GM21360 (cell line): ENCODE measurements at regions not wholly inside any gene's neighbourhood (a gene's known extent, or its start where the extent isn't known, plus 50 kb on each side); places are given as distances from the start of the nearest gene placed in this dataset.

Experiments
- ATAC-seq: cut with Tn5 transposase; IDR thresholded peaks from one replicate; pipeline ENCODE4 v1.9.1; 2021; ENCODE audit warnings: mild to moderate bottlenecking, moderate library complexity; ENCODE audit not compliant: unreplicated experiment

DNA sequence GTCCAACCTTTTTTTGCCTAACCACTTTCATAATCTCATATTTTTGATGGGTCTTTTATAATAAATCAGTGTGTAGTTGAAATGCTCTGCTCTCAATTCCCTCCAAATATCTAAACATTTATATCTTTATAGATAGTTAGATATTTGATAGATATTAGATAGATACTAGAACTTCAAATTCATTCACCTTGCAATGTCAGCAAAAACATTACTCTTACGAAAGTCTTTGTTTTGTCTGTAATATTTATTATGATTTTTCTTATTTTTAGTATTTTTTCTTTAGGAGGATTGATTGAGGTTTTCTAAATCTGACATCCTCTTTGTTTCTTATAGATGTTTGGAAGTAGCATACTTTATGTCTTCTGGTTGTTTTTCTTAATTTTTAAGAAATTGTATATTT lies 2563.6 kb downstream of the PCDH7 start:
- no peak for ATAC-seq

DNA sequence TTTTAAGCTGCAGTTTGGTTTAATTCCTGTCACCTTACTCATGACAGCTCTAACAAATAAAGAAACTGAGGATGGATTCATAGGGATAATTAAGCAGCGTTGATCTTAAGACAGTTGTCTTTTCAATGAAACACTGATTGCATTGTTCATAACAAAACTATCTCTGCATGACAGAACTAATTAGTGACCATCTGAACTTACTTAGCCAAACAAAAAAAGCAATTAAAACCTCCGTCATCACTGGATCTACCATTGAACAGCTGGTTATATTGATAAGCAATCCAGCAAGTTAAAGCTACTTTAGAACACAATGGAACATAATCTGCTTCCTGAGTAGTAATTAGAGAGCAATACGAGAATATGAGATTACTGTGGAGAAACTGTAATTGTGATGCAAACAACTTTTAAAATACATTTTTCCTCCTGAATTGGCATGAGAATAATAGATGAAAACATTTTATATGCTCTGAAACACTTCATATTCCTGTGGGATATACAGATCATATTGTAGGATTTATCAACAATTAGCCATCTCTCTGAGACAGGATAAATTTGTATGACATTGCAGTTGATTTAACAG lies 2576.8 kb downstream of the PCDH7 start:
- no peak for ATAC-seq

DNA sequence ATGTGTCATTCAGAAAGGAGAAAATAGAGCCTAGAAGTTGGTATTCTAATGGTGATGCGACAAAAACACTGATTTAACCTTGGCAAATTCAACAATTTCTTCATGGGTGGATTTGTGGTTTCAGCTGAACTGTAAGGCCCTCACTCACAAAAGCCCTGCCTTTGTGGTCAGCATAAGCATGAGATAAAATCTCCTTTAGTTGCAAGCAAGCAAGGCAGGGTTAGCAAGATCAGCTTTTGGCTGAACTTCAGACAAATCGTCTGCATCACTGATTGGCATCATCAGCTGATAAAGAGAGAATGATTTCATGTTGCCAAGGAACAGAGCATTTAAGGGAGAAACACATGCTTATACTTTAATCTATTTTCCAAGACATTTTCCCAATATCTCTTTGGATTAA lies 2582.2 kb downstream of the PCDH7 start:
- ATAC-seq = no peak

DNA sequence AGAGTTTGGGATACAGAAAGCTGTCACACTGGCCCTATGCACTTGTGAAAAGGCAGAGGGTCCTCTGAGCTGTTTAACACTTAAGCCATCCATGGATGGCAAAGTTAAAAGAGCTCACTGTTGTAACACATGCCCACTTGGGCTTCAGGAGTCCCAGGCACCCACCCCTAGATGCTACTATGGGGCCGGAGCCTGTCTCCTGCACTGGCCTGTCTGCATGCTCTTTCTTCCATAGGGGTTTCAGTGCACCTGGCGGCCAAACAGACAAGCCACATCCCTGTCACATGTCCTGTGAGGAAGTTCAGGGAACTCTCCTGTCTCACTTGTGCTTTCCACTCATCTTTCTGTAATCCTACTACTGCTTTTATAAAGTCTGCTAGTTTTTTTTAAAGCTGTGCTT lies 2586.0 kb downstream of the PCDH7 start:
- no peak for ATAC-seq

DNA sequence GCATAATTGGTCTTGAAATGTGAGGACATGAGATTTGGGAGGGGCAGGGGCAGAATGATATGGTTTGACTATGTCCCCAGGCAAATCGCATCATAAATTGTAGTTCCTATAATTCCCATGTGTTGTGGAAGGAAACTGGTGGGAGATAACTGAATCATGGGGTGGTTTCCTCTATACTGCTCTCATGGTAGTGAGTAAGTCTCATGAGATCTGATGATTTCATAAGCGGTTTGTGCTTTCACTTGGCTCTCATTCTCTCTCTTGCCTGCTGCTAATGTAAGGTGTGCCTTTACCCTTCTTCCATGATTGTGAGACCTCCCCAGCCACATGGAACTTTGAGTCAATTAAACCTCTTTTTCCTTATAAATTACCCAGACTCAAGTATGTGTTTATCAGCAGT lies 2595.9 kb downstream of the PCDH7 start:
- no peak for ATAC-seq

DNA sequence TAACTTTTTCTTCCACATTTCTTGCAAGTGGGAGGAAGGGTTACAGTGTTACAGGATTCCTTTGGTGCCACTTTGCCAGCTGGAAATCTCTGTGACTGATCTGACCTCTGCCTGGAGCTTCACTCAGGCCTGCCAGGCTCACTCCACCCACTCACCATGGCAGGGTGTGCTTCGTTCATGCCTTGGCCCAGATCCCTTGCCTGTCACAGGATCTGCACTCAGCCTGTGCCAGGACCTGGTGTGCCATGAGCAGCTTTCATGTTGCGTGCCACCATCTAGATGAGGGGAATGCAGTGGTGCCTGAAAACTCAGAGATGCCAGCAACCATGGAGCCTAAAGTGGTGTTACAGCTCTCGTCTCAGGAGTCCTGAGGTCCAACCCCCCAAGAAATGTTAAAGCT lies 2596.4 kb downstream of the PCDH7 start:
- ATAC-seq = no peak

DNA sequence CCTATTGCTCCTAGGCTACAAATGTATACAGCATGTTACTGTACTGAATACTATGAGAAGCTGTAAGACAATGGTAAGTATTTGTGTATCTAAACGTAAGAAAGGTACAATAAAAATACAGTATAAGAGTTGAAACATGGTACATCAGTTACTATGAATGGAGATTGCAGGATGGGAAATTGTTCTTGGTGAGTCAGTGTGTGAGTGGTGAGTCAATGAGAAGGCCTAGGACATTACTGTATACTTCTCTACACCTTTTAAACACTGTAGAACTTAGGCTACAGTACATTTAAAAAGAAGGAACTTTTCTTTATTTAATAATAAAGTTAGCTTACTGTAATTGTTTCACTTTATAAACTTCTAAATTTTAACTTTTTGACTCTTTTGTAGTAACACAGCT lies 2603.2 kb downstream of the PCDH7 start:
- no peak for ATAC-seq

DNA sequence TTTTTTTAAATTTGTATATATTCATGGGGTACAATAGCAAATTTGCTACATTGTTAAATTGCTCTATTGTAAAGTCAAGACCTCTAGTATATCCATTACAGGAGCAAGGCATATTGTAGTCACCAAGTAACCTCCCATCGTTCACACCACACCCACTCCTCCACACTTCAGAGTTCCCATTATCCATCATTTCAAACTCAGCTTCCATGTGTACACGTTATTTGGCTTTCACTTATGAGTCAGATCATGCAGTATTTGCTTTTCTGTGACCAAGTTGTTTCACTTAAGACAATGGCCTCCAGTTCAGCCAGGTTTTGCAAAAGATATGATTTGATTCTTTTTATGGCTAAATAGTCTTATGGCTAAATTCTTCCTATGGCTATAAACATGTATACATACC lies 2614.2 kb downstream of the PCDH7 start:
- ATAC-seq = no peak

DNA sequence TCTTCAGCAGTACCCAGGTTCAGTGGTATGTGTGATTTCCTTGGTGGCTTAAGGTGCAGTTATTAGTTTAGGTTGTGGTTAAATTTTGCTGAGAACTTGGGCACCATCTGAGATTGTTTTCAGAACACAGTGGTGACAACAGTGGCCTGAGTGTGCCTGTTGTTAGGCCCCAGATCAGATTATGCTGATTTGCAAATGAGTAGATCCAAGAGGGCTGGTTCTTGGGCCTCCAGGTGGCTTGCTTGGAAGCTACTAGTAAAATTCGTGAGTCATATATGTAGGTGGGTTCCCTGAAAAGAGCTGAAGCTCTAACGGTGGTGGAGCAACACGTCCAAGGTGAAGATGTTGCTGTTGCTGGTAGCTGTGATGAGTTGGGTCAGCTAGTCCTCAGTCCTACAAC lies 2619.6 kb downstream of the PCDH7 start:
- ATAC-seq = no peak

DNA sequence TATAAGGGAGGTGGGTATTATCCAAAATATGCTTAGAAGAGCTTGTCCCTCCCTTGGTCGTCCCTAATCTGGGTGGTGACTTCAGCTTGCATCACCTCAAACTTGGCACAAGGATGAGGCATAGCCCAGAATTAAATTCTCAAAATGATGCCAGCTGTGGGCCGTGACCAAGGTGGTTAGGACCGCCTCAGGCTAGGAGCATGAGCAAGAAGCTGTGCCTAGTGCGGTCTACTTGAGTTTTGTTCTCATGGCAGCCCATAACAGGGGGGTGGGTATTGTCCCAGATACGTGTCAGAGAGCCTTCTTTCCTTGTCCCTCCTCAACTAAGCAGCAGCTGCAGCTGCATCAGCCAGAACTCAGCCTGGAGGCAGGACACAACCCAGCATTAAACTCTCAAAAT lies 2620.0 kb downstream of the PCDH7 start:
- ATAC-seq = no peak

DNA sequence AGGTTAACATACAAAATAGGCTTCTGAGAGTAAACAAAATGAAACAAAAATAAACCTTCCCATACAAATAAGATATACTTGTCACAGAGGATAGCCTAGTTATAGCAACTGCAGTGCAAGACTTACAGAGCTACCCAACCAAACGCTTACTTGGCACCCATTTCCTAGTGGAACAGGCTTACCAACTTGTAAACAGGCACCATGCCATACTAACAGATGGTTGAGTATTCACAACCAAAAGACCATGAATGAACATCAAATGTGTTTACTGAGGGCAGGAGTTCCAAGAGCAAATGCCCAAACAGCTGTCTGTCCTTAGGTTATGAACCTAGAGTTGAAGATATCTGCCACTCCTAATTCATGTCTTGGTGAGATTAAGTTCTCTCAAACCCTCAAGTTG lies 2629.2 kb downstream of the PCDH7 start:
- no peak for ATAC-seq

DNA sequence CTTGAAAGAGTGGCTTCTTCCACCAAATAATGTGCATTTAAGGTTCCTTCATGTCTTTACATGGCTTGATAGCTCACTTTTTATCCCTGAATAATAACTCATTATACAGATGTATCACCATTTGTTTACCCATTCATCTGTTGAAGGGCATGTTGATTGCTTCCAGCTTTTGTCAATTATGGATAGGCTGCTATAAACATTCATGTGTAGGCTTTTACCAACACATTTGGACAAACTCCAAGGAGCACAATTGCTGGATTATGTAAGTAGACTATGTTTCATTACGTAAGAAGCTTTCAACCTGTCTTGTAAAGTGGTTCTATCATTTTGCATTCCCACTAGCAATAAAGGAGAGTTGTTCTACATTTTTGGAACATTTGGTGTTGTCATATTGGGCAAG lies 2637.0 kb downstream of the PCDH7 start:
- no peak for ATAC-seq

DNA sequence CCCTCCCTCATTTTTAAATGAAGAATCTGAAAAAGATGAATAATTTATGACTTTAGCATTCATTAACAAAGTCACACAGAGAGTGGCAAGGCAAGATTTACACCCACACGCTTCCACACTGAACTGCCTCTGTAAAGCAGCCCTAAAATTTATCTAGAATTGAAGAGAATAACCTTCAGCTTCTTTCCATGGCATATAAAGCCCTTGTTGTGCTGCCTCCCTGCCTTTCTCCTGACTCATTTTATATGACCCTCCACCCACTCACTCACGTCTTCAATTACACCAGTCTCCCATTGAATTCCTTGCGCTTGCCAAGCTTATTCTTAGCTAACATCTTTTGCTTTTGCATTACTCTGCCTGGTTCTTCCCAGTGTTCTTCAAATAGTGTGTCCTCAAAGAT lies 2649.3 kb downstream of the PCDH7 start:
- no peak for ATAC-seq

DNA sequence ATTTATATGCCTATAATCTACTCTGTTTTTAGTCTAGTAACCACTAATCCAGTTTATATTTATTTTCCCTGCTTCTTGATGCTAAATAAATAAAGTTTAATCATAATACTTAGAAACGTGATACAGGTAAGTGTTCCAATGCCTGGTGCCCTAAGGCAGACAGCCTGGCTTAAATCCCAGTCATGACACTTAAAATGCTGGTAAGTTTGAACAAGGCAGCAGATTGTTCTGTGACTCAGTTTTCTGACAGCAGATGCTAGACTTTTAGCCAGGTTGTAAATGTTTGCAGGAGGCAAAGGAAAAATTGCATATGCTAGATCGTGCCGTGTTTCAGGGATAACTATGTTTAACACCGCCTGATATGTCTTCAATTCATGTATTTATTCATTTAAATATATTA lies 2661.6 kb downstream of the PCDH7 start:
- ATAC-seq = no peak

DNA sequence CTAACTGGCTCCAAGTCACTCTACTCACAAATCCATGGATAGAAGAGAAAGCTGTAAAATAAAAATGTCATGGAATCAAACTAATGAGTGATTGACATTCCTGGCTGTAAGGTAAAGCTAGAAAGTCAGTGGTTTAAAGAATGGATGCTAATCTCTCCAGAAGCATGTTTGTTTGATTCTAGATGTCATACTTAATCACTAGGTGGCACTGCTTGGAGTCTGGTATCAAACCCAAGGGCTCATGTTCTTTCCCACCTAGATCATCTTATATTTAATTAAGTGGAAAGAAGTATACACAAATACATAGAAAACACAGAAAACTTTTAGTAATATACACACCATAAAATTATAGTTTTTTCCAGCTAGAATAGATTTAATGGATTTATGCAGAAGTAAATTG lies 2666.6 kb downstream of the PCDH7 start:
- ATAC-seq = no peak

DNA sequence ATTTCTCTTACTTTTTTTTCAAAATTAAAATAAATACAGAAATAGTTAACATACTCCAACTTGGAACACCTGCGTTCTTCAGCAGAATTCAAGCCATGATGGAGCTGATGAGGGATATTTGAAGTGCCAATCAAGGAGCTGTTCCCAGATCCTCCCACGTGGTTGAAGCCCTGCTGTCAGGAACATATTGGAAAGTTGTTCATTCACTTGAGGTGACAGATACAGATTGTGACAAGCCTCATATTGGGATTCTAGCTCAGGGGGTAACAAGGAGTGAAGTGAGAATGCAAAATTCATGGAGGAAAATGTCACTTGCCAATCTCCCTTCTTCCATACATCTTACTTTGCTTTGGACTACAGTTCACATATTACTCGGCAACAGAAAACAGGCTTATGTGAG lies 2670.8 kb downstream of the PCDH7 start:
- ATAC-seq = no peak

DNA sequence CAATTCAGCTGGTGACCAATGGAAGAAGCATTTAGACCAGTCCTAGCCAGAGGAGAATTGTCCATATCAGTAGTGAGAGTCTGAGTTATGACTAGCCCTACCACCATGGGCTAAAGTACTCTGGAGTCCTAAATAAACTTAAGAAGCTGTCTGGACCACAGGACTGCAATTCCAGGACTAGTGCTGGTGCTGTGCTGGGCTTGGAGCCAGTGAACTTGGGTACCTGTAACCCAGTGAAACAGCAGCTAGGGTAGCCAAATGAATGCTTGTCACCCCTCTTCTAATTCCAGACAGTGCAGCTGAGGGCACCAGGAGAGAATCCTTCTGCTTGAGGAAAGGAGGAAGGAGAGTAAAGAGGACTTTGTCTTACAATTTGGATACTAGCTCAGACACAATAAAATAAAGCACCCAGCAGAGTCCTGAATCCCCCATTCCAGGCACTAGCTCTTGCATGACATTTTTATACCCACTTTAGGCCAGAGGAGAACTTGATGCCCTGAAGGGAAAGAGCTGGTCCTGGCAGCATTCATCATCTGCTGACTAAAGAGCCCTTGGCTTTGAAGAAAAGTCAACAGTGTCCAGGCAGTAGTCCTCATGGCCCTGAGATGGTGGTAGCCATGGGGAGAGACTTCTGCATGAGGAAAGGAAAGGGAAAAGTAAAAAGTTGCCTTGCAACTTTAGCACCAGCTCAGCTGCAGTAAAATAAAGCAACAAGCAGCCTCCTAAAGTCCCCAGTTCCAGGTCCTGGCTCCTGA lies 2675.7 kb downstream of the PCDH7 start:
- no peak for ATAC-seq

DNA sequence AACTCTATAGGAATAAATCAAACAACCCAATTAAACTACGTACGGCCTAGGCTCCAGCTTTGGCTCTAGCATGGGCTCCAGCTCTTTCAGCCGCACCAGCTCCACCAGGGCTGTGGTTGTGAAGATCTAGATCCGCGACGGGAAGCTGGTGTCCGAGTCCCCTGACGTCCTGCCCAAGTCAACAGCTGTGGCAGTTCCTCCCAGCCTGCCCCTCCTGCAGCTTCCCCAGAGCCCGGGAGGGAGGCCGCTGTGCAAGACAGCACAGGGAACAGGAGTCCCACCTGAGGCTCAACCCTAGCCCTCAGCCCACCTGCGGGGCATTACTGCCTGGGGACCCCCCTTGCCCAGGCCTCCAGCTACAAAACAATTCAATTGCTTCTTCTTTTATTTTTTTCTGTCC lies 2680.3 kb downstream of the PCDH7 start:
- no peak for ATAC-seq

DNA sequence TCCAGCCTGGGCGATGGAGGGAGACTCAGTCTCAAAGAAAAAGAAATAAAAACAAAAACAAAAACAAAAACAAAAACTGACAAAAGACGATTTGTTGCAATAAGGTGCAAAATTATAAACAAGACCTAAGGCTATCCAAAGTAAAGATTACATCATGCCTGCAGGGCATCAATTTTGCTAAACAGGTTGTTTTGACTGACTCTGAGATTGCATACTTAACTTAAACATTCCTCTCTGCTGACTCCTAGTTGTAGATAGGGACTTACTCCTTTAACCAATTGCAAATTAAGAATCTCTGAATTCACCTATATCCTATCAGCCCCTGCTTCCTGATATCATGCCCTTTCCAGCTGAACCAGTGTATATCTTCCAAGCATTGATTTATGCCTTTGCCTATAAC lies 2687.3 kb downstream of the PCDH7 start:
- ATAC-seq = no peak

DNA sequence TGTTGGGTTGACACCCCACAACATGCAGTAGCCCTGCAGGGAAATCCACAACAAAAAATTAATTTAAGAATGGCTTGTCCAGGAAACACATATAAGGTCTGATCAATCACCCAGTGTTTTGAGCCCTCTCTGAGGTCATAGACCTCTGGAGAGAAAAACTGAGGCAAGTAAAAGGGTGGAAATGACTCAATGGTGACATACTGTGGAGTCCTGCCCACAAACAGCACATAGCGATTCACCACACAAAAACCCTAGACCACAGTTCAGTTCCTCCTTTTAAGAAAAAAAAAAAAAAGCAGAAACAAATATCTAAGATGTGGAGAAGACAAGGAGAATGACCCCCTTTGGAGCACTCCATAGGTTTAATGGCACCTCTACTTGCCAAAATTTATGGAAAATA lies 2691.0 kb downstream of the PCDH7 start:
- ATAC-seq = no peak

DNA sequence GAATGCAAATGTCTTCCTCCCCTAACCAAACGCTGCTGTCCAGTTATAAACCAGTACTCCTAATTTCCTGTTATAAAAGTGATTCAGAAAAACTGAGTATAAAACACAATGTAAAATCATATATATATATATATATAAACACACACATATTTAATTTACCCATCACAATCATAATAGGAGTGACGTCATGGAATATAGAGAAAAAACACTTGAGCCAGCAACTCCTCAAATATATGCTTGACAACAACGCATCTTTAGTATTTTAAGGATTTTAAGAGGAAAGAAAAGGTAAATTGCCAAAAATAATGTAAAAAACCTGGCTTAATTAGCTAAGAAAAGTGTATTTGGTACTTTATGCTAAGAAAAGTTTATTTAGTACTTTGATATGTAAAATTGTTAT lies 2701.7 kb downstream of the PCDH7 start:
- ATAC-seq = no peak

DNA sequence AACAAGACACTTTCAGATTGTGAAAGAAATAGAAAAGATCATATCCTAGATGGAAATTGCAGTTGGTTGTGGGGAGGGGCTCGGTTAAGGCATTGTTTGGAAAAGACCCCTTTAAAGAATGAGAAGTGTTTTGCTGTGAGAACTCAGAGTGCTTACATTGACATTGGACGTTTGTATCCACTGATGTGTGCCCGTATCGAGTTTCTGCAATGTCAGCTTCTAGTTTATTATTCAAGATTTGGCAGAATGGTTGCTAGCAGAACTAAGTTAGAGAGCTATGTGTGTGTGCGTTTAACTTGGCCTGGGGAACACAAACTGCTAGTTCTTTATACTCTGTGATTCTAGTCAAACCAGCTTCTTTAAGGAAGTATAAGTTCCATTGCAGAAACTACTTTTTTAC lies 2702.5 kb downstream of the PCDH7 start:
- ATAC-seq = no peak

DNA sequence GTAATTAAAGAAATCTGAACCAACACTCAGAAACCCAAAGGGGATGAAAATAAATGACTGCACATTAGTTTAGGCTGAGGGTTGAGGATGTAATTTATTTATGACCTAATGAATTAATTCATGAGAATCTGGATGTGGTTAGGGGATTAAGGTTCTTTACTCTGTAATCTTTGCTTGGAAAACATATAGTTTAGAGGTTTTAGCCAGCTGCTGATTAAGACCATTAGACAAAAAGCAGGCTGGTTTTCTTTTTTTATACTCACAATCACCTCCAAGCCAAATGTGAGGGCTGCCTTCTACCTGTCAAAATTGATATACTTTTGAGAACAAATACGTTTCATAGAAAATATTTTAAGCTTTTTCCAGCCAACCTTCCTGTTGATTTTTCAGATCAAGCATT lies 2705.8 kb downstream of the PCDH7 start:
- no peak for ATAC-seq
